Activated naive CD4-positive, alpha-beta T cell treated with anti-CD3 and anti-CD28 coated beads, Interleukin-2, amount 50 U/mL, for 72 hours (primary cell): ENCODE measurements at regions not wholly inside any gene's neighbourhood (a gene's known extent, or its start where the extent isn't known, plus 50 kb on each side); places are given as distances from the start of the nearest gene placed in this dataset.

Experiments used
- ATAC-seq, 2 donors: fragments of 150-1000 bp; cut with Tn5 transposase; 2 replicates each; pipeline ENCODE4 v1.10.0; 2021; ENCODE audit warnings: mild to moderate bottlenecking in 2 of 2, moderate library complexity in 2 of 2
- DNase-seq, 2 donors: peaks; one replicate each; pipeline ENCODE4 v3.0.0; 2021 to 2022; ENCODE audit warnings: low spot score in 2 of 2
- H3K27ac Mint-ChIP-seq, 2 donors: one replicate each; pipeline ENCODE4 v1.8.0; 2022; ENCODE audit warnings: mild to moderate bottlenecking in 2 of 2, mixed read lengths in 2 of 2
- H3K36me3 Mint-ChIP-seq, 2 donors: one replicate each; pipeline ENCODE4 v1.8.0; 2022; ENCODE audit warnings: mixed read lengths in 2 of 2
- H3K9me3 Mint-ChIP-seq, 2 donors: one replicate each; pipeline ENCODE4 v1.8.0; 2022; ENCODE audit warnings: mixed read lengths in 2 of 2

GRCh38 chr12:28645891-28646290, 455.6 kb downstream of the CCDC91 start:
- no peak overlapping the region for H3K27ac Mint-ChIP-seq
- H3K36me3 Mint-ChIP-seq = no peaks in the 10 kb centered on the region
- no peak for ATAC-seq
- peaks cover 0 to 6% of the 10 kb centered on the region in 2 donors for H3K9me3 Mint-ChIP-seq
- DNase-seq = no peak

GRCh38 chr12:28650906-28651305, 460.6 kb downstream of the CCDC91 start:
- H3K27ac Mint-ChIP-seq = no peak overlapping the region
- no peak for ATAC-seq
- DNase-seq = no peak
- peaks cover 3 to 6% of the 10 kb centered on the region in 2 donors for H3K9me3 Mint-ChIP-seq
- no peaks in the 10 kb centered on the region for H3K36me3 Mint-ChIP-seq

- ATAC-seq (no peak), DNase-seq (no peak)
- H3K36me3 Mint-ChIP-seq = no peaks in the 10 kb centered on the region
- H3K9me3 Mint-ChIP-seq = peaks cover 3 to 7% of the 10 kb centered on the region in 2 donors
- H3K27ac Mint-ChIP-seq = no peak overlapping the region
Observed at GRCh38 chr12:28652239-28652638, 462.0 kb downstream of the CCDC91 start.

- H3K27ac Mint-ChIP-seq = no peak overlapping the region
- no peaks in the 10 kb centered on the region for H3K36me3 Mint-ChIP-seq
- ATAC-seq (no peak), DNase-seq (no peak)
- peaks cover 5 to 9% of the 10 kb centered on the region in 2 donors for H3K9me3 Mint-ChIP-seq
Observed at GRCh38 chr12:28681980-28682379, 467.1 kb upstream of the FAR2 start.

- ATAC-seq (no peak), DNase-seq (no peak)
- Mint-ChIP-seq H3K36me3 (no peaks in the 10 kb centered on the region), H3K27ac (no peak overlapping the region), H3K9me3 (peaks cover 5 to 9% of the 10 kb centered on the region in 2 donors)
Observed at GRCh38 chr12:28683366-28683765, 465.7 kb upstream of the FAR2 start.

GRCh38 chr12:28689398-28690175, 459.5 kb upstream of the FAR2 start:
- Mint-ChIP-seq H3K9me3 (peaks cover 0 to 9% of the 10 kb centered on the region in 2 donors), H3K27ac (no peak overlapping the region), H3K36me3 (no peaks in the 10 kb centered on the region)
- ATAC-seq (no peak), DNase-seq (no peak)

- ATAC-seq (no peak), DNase-seq (no peak)
- Mint-ChIP-seq H3K27ac (no peak overlapping the region), H3K9me3 (peaks cover 0 to 3% of the 10 kb centered on the region in 2 donors), H3K36me3 (no peaks in the 10 kb centered on the region)
Observed at GRCh38 chr12:28693565-28694219, 455.4 kb upstream of the FAR2 start.

- ATAC-seq = no peak
- H3K27ac Mint-ChIP-seq = no peak overlapping the region
- H3K9me3 Mint-ChIP-seq = peaks cover 2 to 9% of the 10 kb centered on the region in 2 donors
Observed at GRCh38 chr12:28698553-28698952, 450.5 kb upstream of the FAR2 start.

GRCh38 chr12:28699029-28699428, 450.0 kb upstream of the FAR2 start:
- no peak overlapping the region for H3K27ac Mint-ChIP-seq
- DNase-seq = no peak
- H3K9me3 Mint-ChIP-seq = peaks cover 4 to 9% of the 10 kb centered on the region in 2 donors
- ATAC-seq = no peak
- H3K36me3 Mint-ChIP-seq = no peaks in the 10 kb centered on the region

More at GRCh38 chr12:28698553-28698952, 450.5 kb upstream of the FAR2 start:
- H3K36me3 Mint-ChIP-seq = no peaks in the 10 kb centered on the region
- DNase-seq = no peak

GRCh38 chr12:28700161-28700560, 448.9 kb upstream of the FAR2 start:
- DNase-seq = no peak
- ATAC-seq = no peak
- Mint-ChIP-seq H3K36me3 (no peaks in the 10 kb centered on the region), H3K27ac (no peak overlapping the region), H3K9me3 (peaks cover 4 to 9% of the 10 kb centered on the region in 2 donors)

GRCh38 chr12:28704477-28705169, 444.5 kb upstream of the FAR2 start:
- DNase-seq = no peak
- Mint-ChIP-seq H3K9me3 (peaks cover 5 to 18% of the 10 kb centered on the region in 2 donors), H3K27ac (no peak overlapping the region), H3K36me3 (no peaks in the 10 kb centered on the region)
- no peak for ATAC-seq

GRCh38 chr12:28708918-28709371, 440.1 kb upstream of the FAR2 start:
- DNase-seq (no peak), ATAC-seq (no peak)
- no peak overlapping the region for H3K27ac Mint-ChIP-seq
- H3K36me3 Mint-ChIP-seq = no peaks in the 10 kb centered on the region
- H3K9me3 Mint-ChIP-seq = peaks cover 0 to 14% of the 10 kb centered on the region in 2 donors

- no peak for ATAC-seq
- no peak for DNase-seq
- Mint-ChIP-seq H3K27ac (no peak overlapping the region), H3K36me3 (no peaks in the 10 kb centered on the region), H3K9me3 (peaks cover 0 to 14% of the 10 kb centered on the region in 2 donors)
Observed at GRCh38 chr12:28709986-28710685, 438.9 kb upstream of the FAR2 start.

GRCh38 chr12:28710882-28711281, 438.2 kb upstream of the FAR2 start:
- ATAC-seq (no peak), DNase-seq (no peak)
- H3K9me3 Mint-ChIP-seq = peaks cover 5 to 7% of the 10 kb centered on the region in 2 donors
- H3K36me3 Mint-ChIP-seq = no peaks in the 10 kb centered on the region
- H3K27ac Mint-ChIP-seq = no peak overlapping the region

- no peaks in the 10 kb centered on the region for H3K36me3 Mint-ChIP-seq
Observed at GRCh38 chr12:28711421-28711820, 437.7 kb upstream of the FAR2 start.

GRCh38 chr12:28742791-28743190, 406.3 kb upstream of the FAR2 start:
- DNase-seq (no peak), ATAC-seq (no peak)
- Mint-ChIP-seq H3K36me3 (no peaks in the 10 kb centered on the region), H3K27ac (no peak overlapping the region), H3K9me3 (peaks cover 3 to 17% of the 10 kb centered on the region in 2 donors)

More at GRCh38 chr12:28711421-28711820, 437.7 kb upstream of the FAR2 start:
- Mint-ChIP-seq H3K27ac (no peak overlapping the region), H3K9me3 (peaks cover 2 to 5% of the 10 kb centered on the region in 2 donors)
- ATAC-seq = no peak
- DNase-seq = no peak
